Heart right ventricle (tissue), 16 donors: ENCODE measurements at regions not wholly inside any gene's neighbourhood (a gene's known extent, or its start where the extent isn't known, plus 50 kb on each side); places are given as distances from the start of the nearest gene placed in this dataset.

ENCODE experiments used
- ATAC-seq, 8 donors: fragments of 200-7000 bp; cut with Tn5 transposase; one replicate each; pipeline ENCODE4 v1.9.1; 2020; ENCODE audit warnings: mild to moderate bottlenecking in 8 of 8, moderate library complexity in 8 of 8, moderate number of reproducible peaks in 1 of 8
- DNase-seq, 2 donors: peaks; one replicate each; pipeline ENCODE4 v3.0.0-alpha.2; 2020
- H3K27ac ChIP-seq, 10 donors: fragments of 200-600 bp; sonication (generic) in 2 of 10; one replicate each; pipeline versions ENCODE4 v1.5.0 to v1.8.0; 2020 to 2022; ENCODE audit warnings: mild to moderate bottlenecking in 3 of 10
- H3K27me3 ChIP-seq, 7 donors: fragments of 200-600 bp; one replicate each; pipeline ENCODE4 v1.8.0; 2021 to 2022; ENCODE audit warnings: mild to moderate bottlenecking in 2 of 7
- H3K36me3 ChIP-seq, 9 donors: fragments of 200-600 bp; sonication (generic) in 1 of 9; one replicate each; pipeline versions ENCODE4 v1.5.0 to v1.8.0; 2020 to 2022; ENCODE audit warnings: mild to moderate bottlenecking in 2 of 9
- H3K4me1 ChIP-seq, 9 donors: fragments of 200-600 bp; sonication (generic) in 1 of 9; one replicate each; pipeline versions ENCODE4 v1.5.0 to v1.8.0; 2020 to 2022; ENCODE audit warnings: mild to moderate bottlenecking in 4 of 9
- H3K4me3 ChIP-seq, 10 donors: fragments of 200-600 bp; sonication (generic) in 2 of 10; one replicate each; pipeline versions ENCODE4 v1.5.0 to v1.8.0; 2020 to 2022; ENCODE audit warnings: mild to moderate bottlenecking in 7 of 10, moderate library complexity in 2 of 10
- H3K9me3 ChIP-seq, 11 donors: fragments of 200-600 bp in 10 of 11; sonication (generic) in 2 of 11; one replicate each; pipeline versions ENCODE4 v1.5.0 to v1.8.0; 2013 to 2022; ENCODE audit warnings: mild to moderate bottlenecking in 2 of 11, control low read depth in 1 of 11, moderate library complexity in 1 of 11
- WGBS, 2 donors: extraction: QIAGEN DNeasy Blood & Tissue Kit; methylation state at CpG; one replicate each; pipeline ENCODE4 v1.1.7; 2013; ENCODE audit warnings: inconsistent platforms in 1 of 2; 5-methylcytosine and 5-hydroxymethylcytosine counted together
- intact Hi-C, 10 donors: fragments of 100-400 bp; cut with DNase I; formaldehyde crosslinking; loops; one replicate each; pipeline versions ENCODE4 v1.11.1 to v1.14.2; 2022
- TF ChIP-seq, protein P1 (sequence below), 9 donors: fragments of 200-600 bp; sonication (generic) in 2 of 9; IDR thresholded peaks; one replicate each; pipeline versions ENCODE4 v1.5.0 to v1.8.0; 2021 to 2022; ENCODE audit warnings: antibody characterized with exemption in 9 of 9, mild to moderate bottlenecking in 5 of 9, moderate library complexity in 1 of 9
- donor health status: Arrhythmogenic right ventricular cardiomyopathy.
- donor health status: ischemic (EF 13 %, LVEDD 7.1; RV severe dilation, severe dysfunction).
- donor health status: healthy with polysubstance abuse.
- donor health status: DM: no; HTN: yes; CAD: no.
- donor health status: DM: no; HTN: no; CAD: no.
- donor health status: ischemic (EF 25% LVEDD 6.9; RV normal size, moderate dysfunction).
- donor health status: ischemic (EF 25% LVEDD 5.7; RV mildly dilated, moderate dysfunction).
- donor health status: healthy.
- donor health status: DM: yes; HTN: yes; CAD: no.
- donor health status: Ischemic cardiomyopathy.
- donor health status: ischemic (EF 35%, LVEDD 5.7; RV mildly dilated, moderate dysfunction).
- donor health status: nonischemic (EF 11% LVEDD 7.7; RV severe dilation, severe dysfunction).
- donor health status: DM: yes; HTN: yes; CAD: no.
- donor health status: PGD.
- donor health status: ischemic (EF 29% LVEDD 5.4; RV normal size, mild dysfunction).
- donor health status: nonischemic (EF 23%, LVEDD 6.1; RV moderate dilation, normal function).

DNA sequence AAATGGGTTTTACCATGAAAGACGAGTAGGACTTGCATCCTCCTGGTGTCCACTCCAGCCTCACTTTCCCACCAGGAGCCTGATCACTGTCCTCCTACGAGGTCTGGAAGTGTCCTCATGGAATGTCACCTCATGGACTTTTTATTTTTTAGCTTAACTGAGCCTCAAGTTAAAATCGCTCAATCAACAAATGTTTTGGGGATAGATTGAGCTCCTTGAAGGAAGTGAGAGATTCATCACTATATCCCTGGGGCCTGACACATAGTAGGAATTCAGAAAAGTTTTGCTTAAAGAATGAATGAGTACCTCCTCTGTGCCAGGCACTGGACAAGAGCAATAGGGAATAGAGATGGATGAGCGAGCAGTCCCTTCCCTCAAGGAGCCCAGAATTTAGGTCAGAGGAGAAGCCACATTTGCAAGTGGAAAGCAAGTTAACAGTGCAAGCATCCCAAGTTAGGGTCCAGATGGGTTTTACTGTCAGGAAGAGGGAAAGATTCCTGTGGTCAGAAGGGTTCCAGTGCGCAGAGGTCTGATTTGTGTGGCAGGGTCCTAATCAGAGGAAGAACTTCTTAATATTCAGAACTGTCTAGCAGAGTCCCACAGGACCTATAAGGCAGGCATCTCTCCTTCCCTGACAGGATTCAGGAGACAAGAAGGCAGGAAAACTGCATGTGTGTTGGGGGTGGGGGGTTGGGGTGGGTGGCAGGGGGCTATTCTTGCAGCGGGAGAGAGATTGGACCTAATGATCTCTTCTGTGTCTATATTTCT is 67.0 kb downstream of the MYCN start:
- 87 to 92% methylated on average over 6 of the region's 6 CpGs for WGBS, 2 donors
- ATAC-seq (no peak), DNase-seq (no peak)
- Histone ChIP-seq H3K27ac (no peak overlapping the region), H3K9me3 (peaks cover 0 to 9% (median 0%) of the 10 kb centered on the region in 11 donors), H3K4me3 (no peak overlapping the region), H3K36me3 (no peaks in the 10 kb centered on the region), H3K4me1 (peaks cover 0 to 9% (median 0%) of the 10 kb centered on the region in 9 donors), H3K27me3 (peaks cover 0 to 40% (median 25%) of the 10 kb centered on the region in 7 donors)
- intact Hi-C loops, result no loop called here
- TF ChIP-seq, protein P1, sequence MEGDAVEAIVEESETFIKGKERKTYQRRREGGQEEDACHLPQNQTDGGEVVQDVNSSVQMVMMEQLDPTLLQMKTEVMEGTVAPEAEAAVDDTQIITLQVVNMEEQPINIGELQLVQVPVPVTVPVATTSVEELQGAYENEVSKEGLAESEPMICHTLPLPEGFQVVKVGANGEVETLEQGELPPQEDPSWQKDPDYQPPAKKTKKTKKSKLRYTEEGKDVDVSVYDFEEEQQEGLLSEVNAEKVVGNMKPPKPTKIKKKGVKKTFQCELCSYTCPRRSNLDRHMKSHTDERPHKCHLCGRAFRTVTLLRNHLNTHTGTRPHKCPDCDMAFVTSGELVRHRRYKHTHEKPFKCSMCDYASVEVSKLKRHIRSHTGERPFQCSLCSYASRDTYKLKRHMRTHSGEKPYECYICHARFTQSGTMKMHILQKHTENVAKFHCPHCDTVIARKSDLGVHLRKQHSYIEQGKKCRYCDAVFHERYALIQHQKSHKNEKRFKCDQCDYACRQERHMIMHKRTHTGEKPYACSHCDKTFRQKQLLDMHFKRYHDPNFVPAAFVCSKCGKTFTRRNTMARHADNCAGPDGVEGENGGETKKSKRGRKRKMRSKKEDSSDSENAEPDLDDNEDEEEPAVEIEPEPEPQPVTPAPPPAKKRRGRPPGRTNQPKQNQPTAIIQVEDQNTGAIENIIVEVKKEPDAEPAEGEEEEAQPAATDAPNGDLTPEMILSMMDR (IDR thresholded peaks at IDR 0.05), result no peak

DNA sequence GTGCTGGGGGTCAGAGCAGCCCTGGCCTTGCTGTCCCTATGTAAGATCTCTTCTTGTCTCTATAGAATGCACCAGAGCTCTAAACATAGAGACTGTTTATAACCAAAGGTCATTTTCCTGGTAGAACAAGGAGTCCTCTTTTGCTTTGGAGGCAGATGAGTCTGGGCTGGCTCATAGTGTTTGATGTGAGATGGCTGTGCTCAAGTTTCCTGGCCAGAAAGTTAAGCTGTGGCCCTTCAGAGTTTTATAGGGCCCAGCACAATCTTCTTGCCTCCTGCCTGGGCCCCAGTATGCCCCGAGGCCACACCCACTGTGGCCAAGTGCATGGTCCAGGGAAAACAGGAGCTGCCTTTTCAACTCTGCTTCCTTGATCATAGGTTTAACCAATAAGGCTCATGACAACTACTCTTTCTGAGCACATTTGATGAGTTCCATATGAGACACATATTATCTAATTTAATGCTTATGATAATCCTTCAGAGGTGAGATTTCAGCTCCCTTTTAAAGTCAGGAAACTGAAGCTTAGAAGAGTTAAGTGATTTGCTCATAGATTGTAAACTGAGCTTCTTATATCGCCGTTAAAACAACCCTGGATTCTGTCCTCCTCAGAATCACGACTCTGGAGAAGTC is 66.3 kb downstream of the MYCN start:
- H3K36me3 ChIP-seq, result no peaks in the 10 kb centered on the region
- TF ChIP-seq, protein P1 (IDR thresholded peaks at IDR 0.05), result no peak
- peaks cover 0 to 13% (median 0%) of the 10 kb centered on the region in 11 donors for H3K9me3 ChIP-seq
- DNase-seq (no peak), ATAC-seq (no peak)
- WGBS, 2 donors, result 90 to 91% methylated on average over 4 of the region's 4 CpGs
- peak overlapping the region in 1 of 10 donors; percentile 3 for H3K27ac ChIP-seq
- peaks cover 0 to 33% (median 18%) of the 10 kb centered on the region in 7 donors for H3K27me3 ChIP-seq
- intact Hi-C loops, result no loop called here
- no peak overlapping the region for H3K4me3 ChIP-seq
- H3K4me1 ChIP-seq, result peaks cover 0 to 9% (median 0%) of the 10 kb centered on the region in 9 donors

DNA sequence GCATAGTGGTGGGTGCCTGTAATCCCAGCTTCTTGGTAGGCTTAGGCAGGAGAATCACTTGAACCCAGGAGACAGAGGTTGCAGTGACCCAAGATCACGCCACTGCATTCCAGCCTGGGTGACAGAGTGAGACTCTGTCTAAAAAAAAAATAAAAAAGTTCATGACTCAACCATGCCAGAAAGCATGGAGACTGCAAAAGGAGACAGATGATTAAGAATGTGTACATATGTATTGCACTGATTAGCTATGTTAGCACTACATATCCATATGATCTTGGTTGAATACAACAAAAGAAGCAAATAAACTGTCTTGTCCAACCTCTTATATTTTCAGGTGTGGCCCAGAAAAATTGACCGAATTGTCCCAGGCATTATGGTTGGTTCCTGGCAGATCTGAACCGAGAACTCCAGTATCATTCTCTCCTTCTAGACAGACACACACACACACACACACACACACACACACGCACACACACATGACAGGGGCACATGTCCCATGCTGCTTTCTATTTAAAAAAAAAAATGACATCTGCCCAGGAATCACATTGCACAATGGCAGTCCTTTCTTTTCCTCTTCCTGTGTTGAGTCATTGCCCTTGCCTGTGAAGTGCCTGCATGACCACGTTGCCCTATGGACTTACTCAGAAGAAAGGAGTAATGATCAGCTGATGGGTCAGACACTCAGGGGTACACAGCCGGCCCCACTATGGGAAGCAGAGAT is 65.6 kb downstream of the MYCN start:
- WGBS, 2 donors, result 73 to 74% methylated on average over 6 of the region's 6 CpGs
- DNase-seq, result no peak

DNA sequence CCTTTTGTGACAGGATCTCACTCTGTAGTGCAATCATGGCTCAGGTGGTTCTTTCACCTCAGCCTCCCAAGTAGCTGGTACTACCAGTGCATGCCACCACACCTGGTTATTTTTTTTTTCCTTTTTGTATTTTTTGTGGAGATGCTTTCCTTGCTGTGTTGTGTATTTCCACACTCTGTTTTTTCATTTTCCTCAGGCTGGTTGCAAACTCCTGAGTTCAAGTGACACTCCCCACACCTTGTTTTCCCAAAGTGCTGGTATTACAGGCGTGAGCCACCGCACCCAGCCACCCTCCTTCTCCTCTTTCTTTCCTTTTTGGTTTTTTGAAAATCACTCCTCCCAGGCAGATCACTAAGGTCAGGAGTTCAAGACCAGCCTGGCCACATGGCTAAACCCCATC is 65.0 kb downstream of the MYCN start:
- no peak for DNase-seq
- no peak for ATAC-seq
- intact Hi-C loops, result no loop called here
- Histone ChIP-seq H3K36me3 (no peaks in the 10 kb centered on the region), H3K4me3 (no peak overlapping the region), H3K4me1 (peaks cover 0 to 9% (median 0%) of the 10 kb centered on the region in 9 donors), H3K27ac (no peak overlapping the region), H3K27me3 (peaks cover 0 to 20% (median 9%) of the 10 kb centered on the region in 7 donors), H3K9me3 (peaks cover 0 to 13% (median 0%) of the 10 kb centered on the region in 11 donors)
- TF ChIP-seq, protein P1 (IDR thresholded peaks at IDR 0.05), result no peak
- WGBS, 2 donors, result 92 to 96% methylated on average over 2 of the region's 2 CpGs

More for the DNA sequence above, 65.6 kb downstream of the MYCN start:
- ATAC-seq, result peak in 2 of 8 donors; percentile 27 to 71
- TF ChIP-seq, protein P1 (IDR thresholded peaks at IDR 0.05), result no peak
- intact Hi-C loops, result no loop called here
- no peak overlapping the region for H3K4me3 ChIP-seq
- H3K36me3 ChIP-seq, result no peaks in the 10 kb centered on the region
- peaks cover 0 to 9% (median 0%) of the 10 kb centered on the region in 9 donors for H3K4me1 ChIP-seq
- peaks cover 0 to 13% (median 0%) of the 10 kb centered on the region in 11 donors for H3K9me3 ChIP-seq
- peaks cover 0 to 26% (median 11%) of the 10 kb centered on the region in 7 donors for H3K27me3 ChIP-seq
- peak overlapping the region in 1 of 10 donors; percentile 3 for H3K27ac ChIP-seq
